ENCODE measurements at regions not wholly inside any gene's neighbourhood (a gene's known extent, or its start where the extent isn't known, plus 50 kb on each side); places are given as distances from the start of the nearest gene placed in this dataset.

GRCh38 chr10:52443419-52444388, 129.6 kb downstream of the DKK1 start:
- no peak overlapping the region for H3K9ac ChIP-seq (ENCODE audit: low read depth, low read length)
- H3K4me2 ChIP-seq (ENCODE audit: insufficient read depth, low read length) = no peak overlapping the region
- no peaks in the 10 kb centered on the region for H3K9me3 ChIP-seq (ENCODE audit: insufficient read depth, low read length, severe bottlenecking)
- TF ChIP-seq EZH2 (IDR thresholded peaks at IDR 0.05; ENCODE audit: borderline replicate concordance, low read depth, low read length, severe bottlenecking) = no peak
- TF ChIP-seq CTCF (IDR thresholded peaks at IDR 0.05; ENCODE audit: borderline replicate concordance, extremely low read depth, low read length, poor library complexity, severe bottlenecking) = no peak
- H4K20me1 ChIP-seq (ENCODE audit: insufficient read depth, low read length) = no peaks in the 10 kb centered on the region
- DNase-seq (no peak), ATAC-seq (ENCODE audit: insufficient read depth, low read depth) (no peak)
- H3K27ac ChIP-seq (ENCODE audit: low read length) = no peak overlapping the region
- no peaks in the 10 kb centered on the region for H3K27me3 ChIP-seq (ENCODE audit: insufficient read depth, low read length, poor library complexity)
- no peak overlapping the region for H2AFZ ChIP-seq (ENCODE audit: low read depth, low read length)
- no peaks in the 10 kb centered on the region for H3K36me3 ChIP-seq (ENCODE audit: insufficient read depth, low read length)
- no peaks in the 10 kb centered on the region for H3K4me1 ChIP-seq (ENCODE audit: insufficient read depth, low read length)
- no peaks in the 10 kb centered on the region for H3K79me2 ChIP-seq (ENCODE audit: insufficient read depth, low read length)
- no peak overlapping the region for H3K4me3 ChIP-seq (ENCODE audit: low read depth in 1 of 2, low read length in 2 of 2)

- no peaks in the 10 kb centered on the region for H3K36me3 ChIP-seq (ENCODE audit: insufficient read depth, low read length)
- DNase-seq = no peak
- no peaks in the 10 kb centered on the region for H3K79me2 ChIP-seq (ENCODE audit: insufficient read depth, low read length)
- H4K20me1 ChIP-seq (ENCODE audit: insufficient read depth, low read length) = no peaks in the 10 kb centered on the region
- no peaks in the 10 kb centered on the region for H3K27me3 ChIP-seq (ENCODE audit: insufficient read depth, low read length, poor library complexity)
- no peak overlapping the region for H3K27ac ChIP-seq (ENCODE audit: low read length)
- TF ChIP-seq EZH2 (IDR thresholded peaks at IDR 0.05; ENCODE audit: borderline replicate concordance, low read depth, low read length, severe bottlenecking) (no peak), CTCF (IDR thresholded peaks at IDR 0.05; ENCODE audit: borderline replicate concordance, extremely low read depth, low read length, poor library complexity, severe bottlenecking) (no peak)
- H3K4me3 ChIP-seq (ENCODE audit: low read depth in 1 of 2, low read length in 2 of 2) = no peak overlapping the region
- H3K4me1 ChIP-seq (ENCODE audit: insufficient read depth, low read length) = no peaks in the 10 kb centered on the region
- no peaks in the 10 kb centered on the region for H3K9me3 ChIP-seq (ENCODE audit: insufficient read depth, low read length, severe bottlenecking)
- H3K9ac ChIP-seq (ENCODE audit: low read depth, low read length) = no peak overlapping the region
- no peak overlapping the region for H2AFZ ChIP-seq (ENCODE audit: low read depth, low read length)
- H3K4me2 ChIP-seq (ENCODE audit: insufficient read depth, low read length) = no peak overlapping the region
- no peak for ATAC-seq (ENCODE audit: insufficient read depth, low read depth)
Measured at GRCh38 chr10:52446391-52446790, 132.3 kb downstream of the DKK1 start.

GRCh38 chr10:52447931-52448353, 133.9 kb downstream of the DKK1 start:
- no peak for TF ChIP-seq CTCF (IDR thresholded peaks at IDR 0.05; ENCODE audit: borderline replicate concordance, extremely low read depth, low read length, poor library complexity, severe bottlenecking)
- TF ChIP-seq EZH2 (IDR thresholded peaks at IDR 0.05; ENCODE audit: borderline replicate concordance, low read depth, low read length, severe bottlenecking) = no peak
- no peaks in the 10 kb centered on the region for H3K79me2 ChIP-seq (ENCODE audit: insufficient read depth, low read length)
- no peaks in the 10 kb centered on the region for H3K9me3 ChIP-seq (ENCODE audit: insufficient read depth, low read length, severe bottlenecking)
- no peaks in the 10 kb centered on the region for H3K4me1 ChIP-seq (ENCODE audit: insufficient read depth, low read length)
- no peaks in the 10 kb centered on the region for H3K36me3 ChIP-seq (ENCODE audit: insufficient read depth, low read length)
- no peak overlapping the region for H3K27ac ChIP-seq (ENCODE audit: low read length)
- ATAC-seq (ENCODE audit: insufficient read depth, low read depth) (no peak), DNase-seq (no peak)
- no peaks in the 10 kb centered on the region for H3K27me3 ChIP-seq (ENCODE audit: insufficient read depth, low read length, poor library complexity)
- no peak overlapping the region for H3K9ac ChIP-seq (ENCODE audit: low read depth, low read length)
- H3K4me2 ChIP-seq (ENCODE audit: insufficient read depth, low read length) = no peak overlapping the region
- H4K20me1 ChIP-seq (ENCODE audit: insufficient read depth, low read length) = no peaks in the 10 kb centered on the region
- H2AFZ ChIP-seq (ENCODE audit: low read depth, low read length) = no peak overlapping the region
- no peak overlapping the region for H3K4me3 ChIP-seq (ENCODE audit: low read depth in 1 of 2, low read length in 2 of 2)

Measured in DND-41 (cell line).